Upper lobe of left lung (tissue), 6 donors: ENCODE measurements at regions not wholly inside any gene's neighbourhood (a gene's known extent, or its start where the extent isn't known, plus 50 kb on each side); places are given as distances from the start of the nearest gene placed in this dataset.
A peak's percentile ranks its signal among the peaks of the same experiment; 100 is the strongest.

Source experiments
- ATAC-seq, 2 donors: fragments of 200-7000 bp; cut with Tn5 transposase; one replicate each; pipeline ENCODE4 v1.9.1; 2022; ENCODE audit warnings: mild to moderate bottlenecking in 2 of 2, moderate library complexity in 2 of 2; ENCODE audit not compliant: low FRiP score in 2 of 2
- DNase-seq, 2 donors: peaks; one replicate each; pipeline ENCODE4 v3.0.0-alpha.2; 2019 to 2020
- H3K27ac ChIP-seq, 4 donors: fragments of 200-600 bp; sonication (generic); one replicate each; pipeline ENCODE4 v1.5.1; 2016 to 2019
- H3K27me3 ChIP-seq, 4 donors: fragments of 200-600 bp; sonication (generic); one replicate each; pipeline ENCODE4 v1.5.1; 2017 to 2019
- H3K36me3 ChIP-seq, 4 donors: fragments of 200-600 bp; sonication (generic); one replicate each; pipeline ENCODE4 v1.5.1; 2016 to 2019
- H3K4me1 ChIP-seq, 4 donors: fragments of 200-600 bp; sonication (generic); one replicate each; pipeline ENCODE4 v1.5.1; 2018 to 2019
- H3K4me3 ChIP-seq, 4 donors: fragments of 200-600 bp; sonication (generic); one replicate each; pipeline ENCODE4 v1.5.1; 2017 to 2019; ENCODE audit warnings: mild to moderate bottlenecking in 2 of 4, moderate library complexity in 1 of 4
- H3K9me3 ChIP-seq, 4 donors: fragments of 200-600 bp; sonication (generic); one replicate each; pipeline ENCODE4 v1.5.1; 2018 to 2019
- EP300 ChIP-seq, 4 donors: sonication (generic); formaldehyde crosslinking; IDR thresholded peaks; one replicate each; pipeline ENCODE4 v1.5.1; 2017; ENCODE audit warnings: antibody characterized with exemption in 4 of 4, control low read depth in 2 of 4
- POLR2A ChIP-seq, 4 donors: fragments of 450-650 bp; IDR thresholded peaks; one replicate each; pipeline ENCODE4 v1.5.1; 2016 to 2017; ENCODE audit warnings: antibody characterized with exemption in 4 of 4, mild to moderate bottlenecking in 2 of 4
- POLR2AphosphoS5 ChIP-seq, 2 donors: sonication (generic); formaldehyde crosslinking; IDR thresholded peaks; one replicate each; pipeline ENCODE4 v1.5.1; 2017; ENCODE audit warnings: antibody characterized with exemption in 2 of 2
- WGBS, 2 donors: methylation state at CpG; one replicate each; pipeline ENCODE4 v1.1.5; 2017 to 2018; 5-methylcytosine and 5-hydroxymethylcytosine counted together
- TF ChIP-seq, protein P1 (sequence below), 6 experiments: fragments of 450-650 bp in 4 of 6; fragments of 200-600 bp in 2 of 6; sonication (generic) in 2 of 6; IDR thresholded peaks; one replicate each; pipeline ENCODE4 v1.5.1; 2016 to 2019; ENCODE audit warnings: antibody characterized with exemption in 6 of 6
- donor health status: DM: no; HTN: no; CAD: no; lungs with moderate emphysema.
- donor health status: DM: no; HTN: yes; CAD: no; lungs with severe emphysema.

- H3K4me3 ChIP-seq: no peak overlapping the region
- 71 to 78% methylated on average over 1 of the region's 1 CpG for WGBS, 2 donors
- no peaks in the 10 kb centered on the region for H3K36me3 ChIP-seq
- no peaks in the 10 kb centered on the region for H3K27me3 ChIP-seq
- H3K4me1 ChIP-seq: peaks cover 7 to 13% (median 12%) of the 10 kb centered on the region in 4 donors
- TF ChIP-seq EP300 (IDR thresholded peaks at IDR 0.05) (no peak), POLR2A (IDR thresholded peaks at IDR 0.05) (no peak), POLR2AphosphoS5 (IDR thresholded peaks at IDR 0.05) (no peak)
- TF ChIP-seq, protein P1, sequence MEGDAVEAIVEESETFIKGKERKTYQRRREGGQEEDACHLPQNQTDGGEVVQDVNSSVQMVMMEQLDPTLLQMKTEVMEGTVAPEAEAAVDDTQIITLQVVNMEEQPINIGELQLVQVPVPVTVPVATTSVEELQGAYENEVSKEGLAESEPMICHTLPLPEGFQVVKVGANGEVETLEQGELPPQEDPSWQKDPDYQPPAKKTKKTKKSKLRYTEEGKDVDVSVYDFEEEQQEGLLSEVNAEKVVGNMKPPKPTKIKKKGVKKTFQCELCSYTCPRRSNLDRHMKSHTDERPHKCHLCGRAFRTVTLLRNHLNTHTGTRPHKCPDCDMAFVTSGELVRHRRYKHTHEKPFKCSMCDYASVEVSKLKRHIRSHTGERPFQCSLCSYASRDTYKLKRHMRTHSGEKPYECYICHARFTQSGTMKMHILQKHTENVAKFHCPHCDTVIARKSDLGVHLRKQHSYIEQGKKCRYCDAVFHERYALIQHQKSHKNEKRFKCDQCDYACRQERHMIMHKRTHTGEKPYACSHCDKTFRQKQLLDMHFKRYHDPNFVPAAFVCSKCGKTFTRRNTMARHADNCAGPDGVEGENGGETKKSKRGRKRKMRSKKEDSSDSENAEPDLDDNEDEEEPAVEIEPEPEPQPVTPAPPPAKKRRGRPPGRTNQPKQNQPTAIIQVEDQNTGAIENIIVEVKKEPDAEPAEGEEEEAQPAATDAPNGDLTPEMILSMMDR (IDR thresholded peaks at IDR 0.05): no peak
- no peak overlapping the region for H3K27ac ChIP-seq
- ATAC-seq: no peak
- DNase-seq: no peak
- no peaks in the 10 kb centered on the region for H3K9me3 ChIP-seq
Observed at GRCh38 chr2:236743921-236744280, 174.3 kb downstream of the ACKR3 start.

- H3K4me1 ChIP-seq: peaks cover 7 to 17% (median 13%) of the 10 kb centered on the region in 4 donors
- 79 to 88% methylated on average over 6 of the region's 6 CpGs for WGBS, 2 donors
- no peak overlapping the region for H3K4me3 ChIP-seq
- H3K36me3 ChIP-seq: no peaks in the 10 kb centered on the region
- TF ChIP-seq POLR2AphosphoS5 (IDR thresholded peaks at IDR 0.05) (no peak), POLR2A (IDR thresholded peaks at IDR 0.05) (no peak), EP300 (IDR thresholded peaks at IDR 0.05) (no peak)
- TF ChIP-seq, protein P1 (IDR thresholded peaks at IDR 0.05): no peak
- no peak overlapping the region for H3K27ac ChIP-seq
- peak in 1 of 2 donors; percentile 76 for ATAC-seq
- H3K27me3 ChIP-seq: no peaks in the 10 kb centered on the region
- DNase-seq: no peak
- no peaks in the 10 kb centered on the region for H3K9me3 ChIP-seq
Observed at GRCh38 chr2:236744281-236744705, 174.7 kb downstream of the ACKR3 start.

GRCh38 chr2:236744716-236745115 is 175.1 kb downstream of the ACKR3 start:
- Histone ChIP-seq H3K4me1 (peaks cover 7 to 19% (median 14%) of the 10 kb centered on the region in 4 donors), H3K36me3 (no peaks in the 10 kb centered on the region), H3K27me3 (no peaks in the 10 kb centered on the region), H3K27ac (no peak overlapping the region), H3K9me3 (no peaks in the 10 kb centered on the region), H3K4me3 (no peak overlapping the region)
- WGBS, 2 donors: 76 to 79% methylated on average over 1 of the region's 1 CpG
- TF ChIP-seq EP300 (IDR thresholded peaks at IDR 0.05): no peak
- TF ChIP-seq, protein P1 (IDR thresholded peaks at IDR 0.05): no peak
- TF ChIP-seq POLR2AphosphoS5 (IDR thresholded peaks at IDR 0.05): no peak
- no peak for TF ChIP-seq POLR2A (IDR thresholded peaks at IDR 0.05)
- DNase-seq: no peak
- ATAC-seq: no peak

DNA sequence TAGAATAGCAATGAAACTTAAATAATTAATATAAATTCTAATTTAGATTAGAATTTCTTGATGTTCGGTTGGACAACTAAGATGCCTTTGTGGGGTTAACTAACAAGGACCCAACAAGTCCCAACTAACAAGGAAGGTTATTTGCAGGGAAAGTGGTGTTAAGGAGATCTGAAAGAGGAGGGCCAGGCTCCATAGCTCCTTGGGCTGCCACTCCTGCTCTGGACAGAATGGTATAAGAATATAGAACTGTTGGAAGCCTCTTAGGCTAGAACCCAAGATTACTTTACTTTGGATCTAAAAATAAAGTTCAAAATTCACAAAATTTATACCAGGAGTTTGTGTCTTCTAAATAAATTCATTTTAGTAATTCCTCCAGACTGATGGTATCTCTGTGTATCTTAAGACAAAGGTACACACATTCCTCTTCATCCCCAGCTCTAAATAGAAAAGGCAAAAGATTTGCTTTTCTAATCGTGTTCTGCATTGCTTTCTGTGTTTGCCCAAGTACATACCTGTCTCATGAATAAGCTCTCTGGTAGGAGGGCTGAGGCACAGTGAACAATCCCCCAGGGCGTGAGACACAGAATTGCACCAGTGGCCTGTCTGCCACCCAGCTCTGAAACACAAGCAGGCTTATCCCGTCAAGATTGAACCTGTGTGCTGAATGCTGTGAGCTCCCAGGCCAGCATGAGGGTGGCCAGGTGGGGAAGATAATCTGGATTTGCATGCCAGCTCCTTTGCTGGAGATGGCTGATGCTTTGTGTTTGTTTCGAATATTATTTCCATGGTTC is 176.0 kb downstream of the ACKR3 start:
- WGBS, 2 donors: 67 to 71% methylated on average over 5 of the region's 5 CpGs
- Histone ChIP-seq H3K4me1 (peaks cover 7 to 21% (median 14%) of the 10 kb centered on the region in 4 donors), H3K27me3 (no peaks in the 10 kb centered on the region), H3K27ac (no peak overlapping the region), H3K9me3 (no peaks in the 10 kb centered on the region), H3K36me3 (no peaks in the 10 kb centered on the region), H3K4me3 (no peak overlapping the region)
- TF ChIP-seq POLR2A (IDR thresholded peaks at IDR 0.05) (no peak), POLR2AphosphoS5 (IDR thresholded peaks at IDR 0.05) (no peak), EP300 (IDR thresholded peaks at IDR 0.05) (no peak)
- TF ChIP-seq, protein P1 (IDR thresholded peaks at IDR 0.05): no peak
- peak in 1 of 2 donors; percentile 56 for ATAC-seq
- no peak for DNase-seq

- H3K27ac ChIP-seq: no peak overlapping the region
- no peaks in the 10 kb centered on the region for H3K9me3 ChIP-seq
- H3K4me3 ChIP-seq: no peak overlapping the region
- H3K36me3 ChIP-seq: no peaks in the 10 kb centered on the region
- 92 to 94% methylated on average over 10 to 11 of the region's 11 CpGs for WGBS, 2 donors
- H3K4me1 ChIP-seq: peaks cover 7 to 21% (median 14%) of the 10 kb centered on the region in 4 donors
- peak in 1 of 2 donors; percentile 46 for DNase-seq
- no peak for ATAC-seq
- H3K27me3 ChIP-seq: no peaks in the 10 kb centered on the region
- TF ChIP-seq, protein P1 (IDR thresholded peaks at IDR 0.05): no peak
Observed at GRCh38 chr2:236746833-236747232, 177.2 kb downstream of the ACKR3 start.
